ENCODE measurements at regions not wholly inside any gene's neighbourhood (a gene's known extent, or its start where the extent isn't known, plus 50 kb on each side); places are given as distances from the start of the nearest gene placed in this dataset.

DNA sequence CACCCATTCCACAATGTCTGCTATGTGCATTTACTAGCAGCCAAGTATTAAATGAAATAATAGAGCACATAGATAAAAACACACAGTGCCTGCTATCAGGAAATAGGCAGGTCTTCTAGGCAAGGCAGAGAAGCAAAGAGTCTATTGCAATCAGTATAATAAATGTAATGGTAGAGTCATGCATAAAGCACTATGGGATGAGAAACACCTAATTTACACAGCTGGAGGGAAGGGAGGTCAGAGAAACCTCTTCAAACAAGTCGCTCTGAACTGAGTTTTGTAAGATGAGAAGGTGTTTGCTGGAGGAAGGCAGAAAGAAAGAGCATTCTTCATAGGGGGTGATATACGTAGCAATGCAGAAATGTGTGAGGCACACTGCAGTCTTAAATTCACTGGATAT is 341.0 kb upstream of the DMAC1 start:
- H3K4me3 ChIP-seq (ENCODE audit: low read depth, low read length), result no peak overlapping the region
- no peaks in the 10 kb centered on the region for H3K36me3 ChIP-seq (ENCODE audit: control insufficient read depth, insufficient read depth, low read length)
- ChIA-PET POLR2A (no interaction called here), CTCF (no interaction called here)
- H3K27me3 ChIP-seq (ENCODE audit: control insufficient read depth, insufficient read depth, low read length), result no peaks in the 10 kb centered on the region
- no peak for DNase-seq (ENCODE audit: low read depth)
- TF ChIP-seq, protein P1, sequence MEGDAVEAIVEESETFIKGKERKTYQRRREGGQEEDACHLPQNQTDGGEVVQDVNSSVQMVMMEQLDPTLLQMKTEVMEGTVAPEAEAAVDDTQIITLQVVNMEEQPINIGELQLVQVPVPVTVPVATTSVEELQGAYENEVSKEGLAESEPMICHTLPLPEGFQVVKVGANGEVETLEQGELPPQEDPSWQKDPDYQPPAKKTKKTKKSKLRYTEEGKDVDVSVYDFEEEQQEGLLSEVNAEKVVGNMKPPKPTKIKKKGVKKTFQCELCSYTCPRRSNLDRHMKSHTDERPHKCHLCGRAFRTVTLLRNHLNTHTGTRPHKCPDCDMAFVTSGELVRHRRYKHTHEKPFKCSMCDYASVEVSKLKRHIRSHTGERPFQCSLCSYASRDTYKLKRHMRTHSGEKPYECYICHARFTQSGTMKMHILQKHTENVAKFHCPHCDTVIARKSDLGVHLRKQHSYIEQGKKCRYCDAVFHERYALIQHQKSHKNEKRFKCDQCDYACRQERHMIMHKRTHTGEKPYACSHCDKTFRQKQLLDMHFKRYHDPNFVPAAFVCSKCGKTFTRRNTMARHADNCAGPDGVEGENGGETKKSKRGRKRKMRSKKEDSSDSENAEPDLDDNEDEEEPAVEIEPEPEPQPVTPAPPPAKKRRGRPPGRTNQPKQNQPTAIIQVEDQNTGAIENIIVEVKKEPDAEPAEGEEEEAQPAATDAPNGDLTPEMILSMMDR (IDR thresholded peaks at IDR 0.05; ENCODE audit: insufficient read depth, low read depth, low read length), result no peak

DNA sequence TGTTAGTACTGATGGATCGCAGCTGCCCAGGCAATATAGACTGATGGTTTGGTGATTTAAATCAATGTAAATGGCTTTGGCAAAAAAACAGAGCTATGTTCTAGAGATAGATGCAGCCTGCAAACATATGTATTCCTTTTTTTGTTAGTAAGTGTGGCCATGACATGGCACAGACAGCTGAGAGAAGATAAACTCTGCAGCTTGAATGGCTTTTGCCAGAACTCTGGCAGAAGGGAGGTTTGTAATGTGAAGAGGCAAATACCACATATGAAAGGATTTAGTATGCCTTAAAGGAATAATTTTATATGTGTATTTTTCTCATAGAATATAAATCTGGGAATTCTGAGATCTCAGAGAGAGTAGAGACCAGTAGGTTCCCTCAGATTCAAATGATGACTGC is 340.2 kb upstream of the DMAC1 start:
- no peaks in the 10 kb centered on the region for H3K36me3 ChIP-seq (ENCODE audit: control insufficient read depth, insufficient read depth, low read length)
- no peak overlapping the region for H3K4me3 ChIP-seq (ENCODE audit: low read depth, low read length)
- ChIA-PET CTCF (interaction anchor here (0.7 kb wide), 1 partner anchor 334 kb away, joined by 3 read pairs; no protein-coding TSS in a partner anchor), POLR2A (no interaction called here)
- H3K27me3 ChIP-seq (ENCODE audit: control insufficient read depth, insufficient read depth, low read length), result no peaks in the 10 kb centered on the region
- TF ChIP-seq, protein P1 (IDR thresholded peaks at IDR 0.05; ENCODE audit: insufficient read depth, low read depth, low read length), result no peak
- DNase-seq (ENCODE audit: low read depth), result no peak

- Histone ChIP-seq H3K36me3 (ENCODE audit: control insufficient read depth, insufficient read depth, low read length) (no peaks in the 10 kb centered on the region), H3K4me3 (ENCODE audit: low read depth, low read length) (no peak overlapping the region), H3K27me3 (ENCODE audit: control insufficient read depth, insufficient read depth, low read length) (no peaks in the 10 kb centered on the region)
- no peak for DNase-seq (ENCODE audit: low read depth)
- ChIA-PET CTCF (interaction anchor here (0.5 kb wide), 1 partner anchor 12 kb away, joined by 4 read pairs; no protein-coding TSS in a partner anchor), POLR2A (no interaction called here)
- TF ChIP-seq, protein P1 (IDR thresholded peaks at IDR 0.05; ENCODE audit: insufficient read depth, low read depth, low read length), result no peak
These were observed 336.9 kb upstream of the DMAC1 start for GRCh38 chr9:8136477-8136876.

GRCh38 chr9:8134635-8135034 is 335.1 kb upstream of the DMAC1 start:
- TF ChIP-seq, protein P1 (IDR thresholded peaks at IDR 0.05; ENCODE audit: insufficient read depth, low read depth, low read length), result no peak
- ChIA-PET CTCF (no interaction called here), POLR2A (no interaction called here)
- H3K36me3 ChIP-seq (ENCODE audit: control insufficient read depth, insufficient read depth, low read length), result no peaks in the 10 kb centered on the region
- H3K27me3 ChIP-seq (ENCODE audit: control insufficient read depth, insufficient read depth, low read length), result no peaks in the 10 kb centered on the region
- H3K4me3 ChIP-seq (ENCODE audit: low read depth, low read length), result no peak overlapping the region
- DNase-seq (ENCODE audit: low read depth), result no peak

- no peaks in the 10 kb centered on the region for H3K36me3 ChIP-seq (ENCODE audit: control insufficient read depth, insufficient read depth, low read length)
- TF ChIP-seq, protein P1 (IDR thresholded peaks at IDR 0.05; ENCODE audit: insufficient read depth, low read depth, low read length), result no peak
- POLR2A ChIA-PET, result no interaction called here
- no peaks in the 10 kb centered on the region for H3K27me3 ChIP-seq (ENCODE audit: control insufficient read depth, insufficient read depth, low read length)
- no peak for DNase-seq (ENCODE audit: low read depth)
- no peak overlapping the region for H3K4me3 ChIP-seq (ENCODE audit: low read depth, low read length)
- CTCF ChIA-PET, result no interaction called here
These were observed 334.0 kb upstream of the DMAC1 start for GRCh38 chr9:8133606-8134005.

All from BJ (cell line).